ENCODE measurements at regions not wholly inside any gene's neighbourhood (a gene's known extent, or its start where the extent isn't known, plus 50 kb on each side); places are given as distances from the start of the nearest gene placed in this dataset.

- CTCF ChIA-PET = interaction anchor here (1.1 to 1.5 kb wide), 2 partner anchors 55 to 69 kb away, joined by 3 to 4 read pairs; no protein-coding TSS in a partner anchor
- no TSS peak for BruUV-seq (replicated peaks)
Observed at GRCh38 chr1:173360487-173361063, 116.6 kb upstream of the PRDX6 start.

GRCh38 chr1:173362543-173362942 lies 114.6 kb upstream of the PRDX6 start:
- intact Hi-C loops (cut with micrococcal nuclease; ENCODE audit: unreplicated experiment) = no loop called here
- CTCF ChIA-PET = no interaction called here

More at GRCh38 chr1:173360487-173361063, 116.6 kb upstream of the PRDX6 start:
- no peak overlapping the region for H3K27ac ChIP-seq (ENCODE audit: control insufficient read depth, insufficient read depth)
- WGBS (ENCODE audit: insufficient coverage, insufficient replicate concordance, low lambda C conversion rate, missing lambda C conversion rate) = 67% methylated on average over 3 of the region's 3 CpGs
- 0 out of 2 replicates have a peak, but pooled peaks have one; percentile 19 for TF ChIP-seq NFIC (IDR thresholded peaks at IDR 0.05; ENCODE audit: low read depth, low read length)
- peak; percentile 20; the same call in 1 of the 2 replicates for TF ChIP-seq SPI1 (IDR thresholded peaks at IDR 0.05; ENCODE audit: borderline replicate concordance, insufficient read depth, low read depth, low read length)
- no peak for TF ChIP-seq RFX5 (IDR thresholded peaks at IDR 0.05; ENCODE audit: low read depth, low read length)
- RAD21 ChIA-PET (ENCODE audit: unreplicated experiment) = interaction anchor here (0.9 to 1.4 kb wide), 5 partner anchors 47 to 157 kb away, joined by 3 to 4 read pairs (median 3); no protein-coding TSS in a partner anchor
- no peaks in the 10 kb centered on the region for H3K27me3 ChIP-seq (replicated peaks in 1 of 2; ENCODE audit: control insufficient read depth in 2 of 2, insufficient read depth in 2 of 2, low read length in 1 of 2)
- H3K9ac ChIP-seq (ENCODE audit: control insufficient read depth, insufficient read depth, low read length) = no peak overlapping the region
- FAIRE-seq (no peak), DNase-seq (ENCODE audit: low read depth, low spot score) (no peak), ATAC-seq (peak; percentile 15; the same call in 1 of the 3 replicates)
- H3K4me1 ChIP-seq (ENCODE audit: control insufficient read depth, insufficient read depth, low read length) = peaks cover 30% of the 10 kb centered on the region
- intact Hi-C loops (cut with micrococcal nuclease; ENCODE audit: unreplicated experiment) = no loop called here
- peak overlapping the region; percentile 5; the same call in 1 of the 2 replicates for H3K4me2 ChIP-seq (ENCODE audit: control insufficient read depth, insufficient read depth)
- POLR2A ChIA-PET = interaction anchor here (0.7 kb wide), 1 partner anchor 567 kb away, joined by 4 read pairs; no protein-coding TSS in a partner anchor
- no peaks in the 10 kb centered on the region for H3K9me3 ChIP-seq (replicated peaks; ENCODE audit: control insufficient read depth, insufficient read depth, low read length)
- SMC1A ChIA-PET (ENCODE audit: uncharacterized antibody, unreplicated experiment) = interaction anchor here (0.6 to 2.1 kb wide), 8 partner anchors 13 to 415 kb away, joined by 3 to 9 read pairs (median 4); no protein-coding TSS in a partner anchor
- in situ Hi-C loops (cut with MboI) = no loop called here
- no peaks in the 10 kb centered on the region for H3K36me3 ChIP-seq (ENCODE audit: control insufficient read depth in 2 of 2, insufficient read depth in 2 of 2, low read length in 1 of 2)
- H3K4me3 ChIP-seq = no peak overlapping the region
- no peaks in the 10 kb centered on the region for H4K20me1 ChIP-seq (ENCODE audit: control insufficient read depth, insufficient read depth)
- H2AFZ ChIP-seq (ENCODE audit: control insufficient read depth, low read depth, low read length) = no peak overlapping the region
- H3K79me2 ChIP-seq (ENCODE audit: control insufficient read depth, insufficient read depth, low read length) = no peaks in the 10 kb centered on the region

More at GRCh38 chr1:173362543-173362942, 114.6 kb upstream of the PRDX6 start:
- Histone ChIP-seq H3K36me3 (ENCODE audit: control insufficient read depth in 2 of 2, insufficient read depth in 2 of 2, low read length in 1 of 2) (no peaks in the 10 kb centered on the region), H4K20me1 (ENCODE audit: control insufficient read depth, insufficient read depth) (no peaks in the 10 kb centered on the region), H3K4me1 (ENCODE audit: control insufficient read depth, insufficient read depth, low read length) (peaks cover 13% of the 10 kb centered on the region), H3K27me3 (replicated peaks in 1 of 2; ENCODE audit: control insufficient read depth in 2 of 2, insufficient read depth in 2 of 2, low read length in 1 of 2) (no peaks in the 10 kb centered on the region), H3K79me2 (ENCODE audit: control insufficient read depth, insufficient read depth, low read length) (no peaks in the 10 kb centered on the region), H3K4me2 (ENCODE audit: control insufficient read depth, insufficient read depth) (no peak overlapping the region), H3K9ac (ENCODE audit: control insufficient read depth, insufficient read depth, low read length) (no peak overlapping the region), H3K9me3 (replicated peaks; ENCODE audit: control insufficient read depth, insufficient read depth, low read length) (no peaks in the 10 kb centered on the region), H2AFZ (ENCODE audit: control insufficient read depth, low read depth, low read length) (no peak overlapping the region), H3K4me3 (no peak overlapping the region), H3K27ac (ENCODE audit: control insufficient read depth, insufficient read depth) (no peak overlapping the region)
- ChIA-PET POLR2A (no interaction called here), RAD21 (ENCODE audit: unreplicated experiment) (no interaction called here), SMC1A (ENCODE audit: uncharacterized antibody, unreplicated experiment) (interaction anchor here (0.8 to 1.4 kb wide), 3 partner anchors 20 to 159 kb away, joined by 3 read pairs; no protein-coding TSS in a partner anchor)
- TF ChIP-seq, protein P1, sequence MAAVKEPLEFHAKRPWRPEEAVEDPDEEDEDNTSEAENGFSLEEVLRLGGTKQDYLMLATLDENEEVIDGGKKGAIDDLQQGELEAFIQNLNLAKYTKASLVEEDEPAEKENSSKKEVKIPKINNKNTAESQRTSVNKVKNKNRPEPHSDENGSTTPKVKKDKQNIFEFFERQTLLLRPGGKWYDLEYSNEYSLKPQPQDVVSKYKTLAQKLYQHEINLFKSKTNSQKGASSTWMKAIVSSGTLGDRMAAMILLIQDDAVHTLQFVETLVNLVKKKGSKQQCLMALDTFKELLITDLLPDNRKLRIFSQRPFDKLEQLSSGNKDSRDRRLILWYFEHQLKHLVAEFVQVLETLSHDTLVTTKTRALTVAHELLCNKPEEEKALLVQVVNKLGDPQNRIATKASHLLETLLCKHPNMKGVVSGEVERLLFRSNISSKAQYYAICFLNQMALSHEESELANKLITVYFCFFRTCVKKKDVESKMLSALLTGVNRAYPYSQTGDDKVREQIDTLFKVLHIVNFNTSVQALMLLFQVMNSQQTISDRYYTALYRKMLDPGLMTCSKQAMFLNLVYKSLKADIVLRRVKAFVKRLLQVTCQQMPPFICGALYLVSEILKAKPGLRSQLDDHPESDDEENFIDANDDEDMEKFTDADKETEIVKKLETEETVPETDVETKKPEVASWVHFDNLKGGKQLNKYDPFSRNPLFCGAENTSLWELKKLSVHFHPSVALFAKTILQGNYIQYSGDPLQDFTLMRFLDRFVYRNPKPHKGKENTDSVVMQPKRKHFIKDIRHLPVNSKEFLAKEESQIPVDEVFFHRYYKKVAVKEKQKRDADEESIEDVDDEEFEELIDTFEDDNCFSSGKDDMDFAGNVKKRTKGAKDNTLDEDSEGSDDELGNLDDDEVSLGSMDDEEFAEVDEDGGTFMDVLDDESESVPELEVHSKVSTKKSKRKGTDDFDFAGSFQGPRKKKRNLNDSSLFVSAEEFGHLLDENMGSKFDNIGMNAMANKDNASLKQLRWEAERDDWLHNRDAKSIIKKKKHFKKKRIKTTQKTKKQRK (IDR thresholded peaks at IDR 0.05; ENCODE audit: low read depth, low read length) = no peak
- TF ChIP-seq, protein P2, sequence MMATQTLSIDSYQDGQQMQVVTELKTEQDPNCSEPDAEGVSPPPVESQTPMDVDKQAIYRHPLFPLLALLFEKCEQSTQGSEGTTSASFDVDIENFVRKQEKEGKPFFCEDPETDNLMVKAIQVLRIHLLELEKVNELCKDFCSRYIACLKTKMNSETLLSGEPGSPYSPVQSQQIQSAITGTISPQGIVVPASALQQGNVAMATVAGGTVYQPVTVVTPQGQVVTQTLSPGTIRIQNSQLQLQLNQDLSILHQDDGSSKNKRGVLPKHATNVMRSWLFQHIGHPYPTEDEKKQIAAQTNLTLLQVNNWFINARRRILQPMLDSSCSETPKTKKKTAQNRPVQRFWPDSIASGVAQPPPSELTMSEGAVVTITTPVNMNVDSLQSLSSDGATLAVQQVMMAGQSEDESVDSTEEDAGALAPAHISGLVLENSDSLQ (IDR thresholded peaks at IDR 0.05) = no peak
- TF ChIP-seq, protein P3, sequence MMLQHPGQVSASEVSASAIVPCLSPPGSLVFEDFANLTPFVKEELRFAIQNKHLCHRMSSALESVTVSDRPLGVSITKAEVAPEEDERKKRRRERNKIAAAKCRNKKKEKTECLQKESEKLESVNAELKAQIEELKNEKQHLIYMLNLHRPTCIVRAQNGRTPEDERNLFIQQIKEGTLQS (IDR thresholded peaks at IDR 0.05; ENCODE audit: borderline replicate concordance, extremely low read depth, low read depth, low read length) = no peak
- TF ChIP-seq FOS (IDR thresholded peaks at IDR 0.05; ENCODE audit: borderline replicate concordance, extremely low read depth, insufficient read length) (no peak), FOXK2 (IDR thresholded peaks at IDR 0.05) (no peak)
- DNase-seq (ENCODE audit: low read depth, low spot score) = no peak
- in situ Hi-C loops (cut with MboI) = no loop called here
- FAIRE-seq = no peak
- no peak for ATAC-seq
- no TSS peak for BruUV-seq (replicated peaks)
- WGBS (ENCODE audit: insufficient coverage, insufficient replicate concordance, low lambda C conversion rate, missing lambda C conversion rate) = 42% methylated on average over 2 of the region's 2 CpGs

All from GM12878 (cell line).